ENCODE measurements at regions not wholly inside any gene's neighbourhood (a gene's known extent, or its start where the extent isn't known, plus 50 kb on each side); places are given as distances from the start of the nearest gene placed in this dataset.
A peak's percentile ranks its signal among the peaks of the same experiment; 100 is the strongest.

DNA sequence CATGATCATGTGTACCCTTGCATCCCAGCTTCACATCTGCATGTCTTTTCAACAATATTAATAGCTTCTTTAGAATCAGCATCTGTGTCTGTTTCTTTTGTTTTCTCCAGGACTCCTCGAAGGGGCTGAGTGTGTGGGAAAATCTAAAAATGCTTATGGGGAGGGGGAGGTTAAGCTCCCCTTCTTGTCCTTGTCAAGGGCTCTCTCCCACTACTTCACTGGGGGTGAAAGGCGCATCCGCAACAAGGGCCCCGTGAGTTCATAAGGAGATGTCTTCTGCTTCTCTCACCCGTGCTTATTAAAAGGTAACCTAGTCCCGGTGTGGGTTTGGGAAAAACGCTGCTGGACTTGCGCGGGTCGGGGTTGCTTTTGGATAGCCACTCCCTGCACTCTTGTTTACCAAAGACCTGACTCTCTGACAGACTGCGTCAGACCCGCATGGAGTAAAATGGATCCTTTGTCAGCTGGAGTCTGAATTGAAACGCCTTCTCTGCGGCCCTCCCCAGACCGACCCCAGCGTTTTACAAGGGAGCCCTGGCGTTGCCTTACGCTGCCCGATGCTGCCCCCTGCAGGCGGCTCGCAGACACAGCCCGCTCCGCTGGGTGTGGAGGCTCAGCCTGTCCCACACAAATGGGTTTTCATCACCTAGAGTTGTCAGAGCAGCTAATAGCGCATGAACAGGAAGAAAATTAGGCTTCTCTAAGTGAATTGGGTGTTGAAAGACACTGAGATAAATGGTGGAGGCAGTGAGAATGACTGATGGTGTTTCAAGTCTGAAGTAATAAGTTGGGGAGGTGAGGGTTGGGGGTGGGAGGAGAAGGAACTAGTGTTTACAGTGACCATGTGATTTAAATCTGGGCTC, 53.8 kb downstream of the IER5 start (continued):
- TF ChIP-seq, protein P1, sequence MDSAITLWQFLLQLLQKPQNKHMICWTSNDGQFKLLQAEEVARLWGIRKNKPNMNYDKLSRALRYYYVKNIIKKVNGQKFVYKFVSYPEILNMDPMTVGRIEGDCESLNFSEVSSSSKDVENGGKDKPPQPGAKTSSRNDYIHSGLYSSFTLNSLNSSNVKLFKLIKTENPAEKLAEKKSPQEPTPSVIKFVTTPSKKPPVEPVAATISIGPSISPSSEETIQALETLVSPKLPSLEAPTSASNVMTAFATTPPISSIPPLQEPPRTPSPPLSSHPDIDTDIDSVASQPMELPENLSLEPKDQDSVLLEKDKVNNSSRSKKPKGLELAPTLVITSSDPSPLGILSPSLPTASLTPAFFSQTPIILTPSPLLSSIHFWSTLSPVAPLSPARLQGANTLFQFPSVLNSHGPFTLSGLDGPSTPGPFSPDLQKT (IDR thresholded peaks at IDR 0.05; ENCODE audit: borderline replicate concordance, low read depth, low read length): no peak
- TF ChIP-seq, protein P2, sequence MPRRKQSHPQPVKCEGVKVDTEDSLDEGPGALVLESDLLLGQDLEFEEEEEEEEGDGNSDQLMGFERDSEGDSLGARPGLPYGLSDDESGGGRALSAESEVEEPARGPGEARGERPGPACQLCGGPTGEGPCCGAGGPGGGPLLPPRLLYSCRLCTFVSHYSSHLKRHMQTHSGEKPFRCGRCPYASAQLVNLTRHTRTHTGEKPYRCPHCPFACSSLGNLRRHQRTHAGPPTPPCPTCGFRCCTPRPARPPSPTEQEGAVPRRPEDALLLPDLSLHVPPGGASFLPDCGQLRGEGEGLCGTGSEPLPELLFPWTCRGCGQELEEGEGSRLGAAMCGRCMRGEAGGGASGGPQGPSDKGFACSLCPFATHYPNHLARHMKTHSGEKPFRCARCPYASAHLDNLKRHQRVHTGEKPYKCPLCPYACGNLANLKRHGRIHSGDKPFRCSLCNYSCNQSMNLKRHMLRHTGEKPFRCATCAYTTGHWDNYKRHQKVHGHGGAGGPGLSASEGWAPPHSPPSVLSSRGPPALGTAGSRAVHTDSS (tag by site-specific recombination; IDR thresholded peaks at IDR 0.05): no peak
- TF ChIP-seq KLF10 (tag by site-specific recombination; IDR thresholded peaks at IDR 0.05): no peak; the same call in 1 of the 2 replicates
- TF ChIP-seq BCL11B (tag by site-specific recombination; IDR thresholded peaks at IDR 0.05; ENCODE audit: low read depth): no peak
- TF ChIP-seq, protein P3, sequence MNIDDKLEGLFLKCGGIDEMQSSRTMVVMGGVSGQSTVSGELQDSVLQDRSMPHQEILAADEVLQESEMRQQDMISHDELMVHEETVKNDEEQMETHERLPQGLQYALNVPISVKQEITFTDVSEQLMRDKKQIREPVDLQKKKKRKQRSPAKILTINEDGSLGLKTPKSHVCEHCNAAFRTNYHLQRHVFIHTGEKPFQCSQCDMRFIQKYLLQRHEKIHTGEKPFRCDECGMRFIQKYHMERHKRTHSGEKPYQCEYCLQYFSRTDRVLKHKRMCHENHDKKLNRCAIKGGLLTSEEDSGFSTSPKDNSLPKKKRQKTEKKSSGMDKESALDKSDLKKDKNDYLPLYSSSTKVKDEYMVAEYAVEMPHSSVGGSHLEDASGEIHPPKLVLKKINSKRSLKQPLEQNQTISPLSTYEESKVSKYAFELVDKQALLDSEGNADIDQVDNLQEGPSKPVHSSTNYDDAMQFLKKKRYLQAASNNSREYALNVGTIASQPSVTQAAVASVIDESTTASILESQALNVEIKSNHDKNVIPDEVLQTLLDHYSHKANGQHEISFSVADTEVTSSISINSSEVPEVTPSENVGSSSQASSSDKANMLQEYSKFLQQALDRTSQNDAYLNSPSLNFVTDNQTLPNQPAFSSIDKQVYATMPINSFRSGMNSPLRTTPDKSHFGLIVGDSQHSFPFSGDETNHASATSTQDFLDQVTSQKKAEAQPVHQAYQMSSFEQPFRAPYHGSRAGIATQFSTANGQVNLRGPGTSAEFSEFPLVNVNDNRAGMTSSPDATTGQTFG (tag by site-specific recombination; IDR thresholded peaks at IDR 0.05; ENCODE audit: borderline replicate concordance): no peak
- no peak for TF ChIP-seq SALL2 (tag by site-specific recombination; IDR thresholded peaks at IDR 0.05; ENCODE audit: borderline replicate concordance)
- no peak for TF ChIP-seq ZBTB1 (tag by site-specific recombination; IDR thresholded peaks at IDR 0.05)
- TF ChIP-seq HOXA7 (CRISPR knock-in tag; IDR thresholded peaks at IDR 0.05; ENCODE audit: borderline replicate concordance): no peak
- TF ChIP-seq ZNF10 (tag by site-specific recombination; IDR thresholded peaks at IDR 0.05): no peak
- peak; percentile 94 for TF ChIP-seq ZNF2 (tag by site-specific recombination; IDR thresholded peaks at IDR 0.05)
- no peak for TF ChIP-seq ZNF433 (tag by site-specific recombination; IDR thresholded peaks at IDR 0.05; ENCODE audit: low read depth)
- no peak for TF ChIP-seq RBAK (tag by site-specific recombination; IDR thresholded peaks at IDR 0.05)
- TF ChIP-seq YY1 (tag by site-specific recombination; IDR thresholded peaks at IDR 0.05): peak; percentile 37; the same call in 1 of the 2 replicates
- TF ChIP-seq, protein P4, sequence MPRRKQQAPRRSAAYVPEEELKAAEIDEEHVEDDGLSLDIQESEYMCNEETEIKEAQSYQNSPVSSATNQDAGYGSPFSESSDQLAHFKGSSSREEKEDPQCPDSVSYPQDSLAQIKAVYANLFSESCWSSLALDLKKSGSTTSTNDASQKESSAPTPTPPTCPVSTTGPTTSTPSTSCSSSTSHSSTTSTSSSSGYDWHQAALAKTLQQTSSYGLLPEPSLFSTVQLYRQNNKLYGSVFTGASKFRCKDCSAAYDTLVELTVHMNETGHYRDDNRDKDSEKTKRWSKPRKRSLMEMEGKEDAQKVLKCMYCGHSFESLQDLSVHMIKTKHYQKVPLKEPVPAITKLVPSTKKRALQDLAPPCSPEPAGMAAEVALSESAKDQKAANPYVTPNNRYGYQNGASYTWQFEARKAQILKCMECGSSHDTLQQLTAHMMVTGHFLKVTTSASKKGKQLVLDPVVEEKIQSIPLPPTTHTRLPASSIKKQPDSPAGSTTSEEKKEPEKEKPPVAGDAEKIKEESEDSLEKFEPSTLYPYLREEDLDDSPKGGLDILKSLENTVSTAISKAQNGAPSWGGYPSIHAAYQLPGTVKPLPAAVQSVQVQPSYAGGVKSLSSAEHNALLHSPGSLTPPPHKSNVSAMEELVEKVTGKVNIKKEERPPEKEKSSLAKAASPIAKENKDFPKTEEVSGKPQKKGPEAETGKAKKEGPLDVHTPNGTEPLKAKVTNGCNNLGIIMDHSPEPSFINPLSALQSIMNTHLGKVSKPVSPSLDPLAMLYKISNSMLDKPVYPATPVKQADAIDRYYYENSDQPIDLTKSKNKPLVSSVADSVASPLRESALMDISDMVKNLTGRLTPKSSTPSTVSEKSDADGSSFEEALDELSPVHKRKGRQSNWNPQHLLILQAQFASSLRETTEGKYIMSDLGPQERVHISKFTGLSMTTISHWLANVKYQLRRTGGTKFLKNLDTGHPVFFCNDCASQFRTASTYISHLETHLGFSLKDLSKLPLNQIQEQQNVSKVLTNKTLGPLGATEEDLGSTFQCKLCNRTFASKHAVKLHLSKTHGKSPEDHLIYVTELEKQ (tag by site-specific recombination; IDR thresholded peaks at IDR 0.05; ENCODE audit: borderline replicate concordance): no peak
- peak; percentile 41 for TF ChIP-seq SP2 (tag by site-specific recombination; IDR thresholded peaks at IDR 0.05)
- TF ChIP-seq ZNF239 (tag by site-specific recombination; IDR thresholded peaks at IDR 0.05): no peak
- TF ChIP-seq, protein P5, sequence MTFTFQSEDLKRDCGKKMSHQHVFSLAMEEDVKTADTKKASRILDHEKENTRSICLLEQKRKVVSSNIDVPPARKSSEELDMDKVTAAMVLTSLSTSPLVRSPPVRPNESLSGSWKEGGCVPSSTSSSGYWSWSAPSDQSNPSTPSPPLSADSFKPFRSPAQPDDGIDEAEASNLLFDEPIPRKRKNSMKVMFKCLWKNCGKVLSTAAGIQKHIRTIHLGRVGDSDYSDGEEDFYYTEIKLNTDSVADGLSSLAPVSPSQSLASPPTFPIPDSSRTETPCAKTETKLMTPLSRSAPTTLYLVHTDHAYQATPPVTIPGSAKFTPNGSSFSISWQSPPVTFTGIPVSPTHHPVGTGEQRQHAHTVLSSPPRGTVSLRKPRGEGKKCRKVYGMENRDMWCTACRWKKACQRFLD (tag by site-specific recombination; IDR thresholded peaks at IDR 0.05): no peak
- TF ChIP-seq, protein P6, sequence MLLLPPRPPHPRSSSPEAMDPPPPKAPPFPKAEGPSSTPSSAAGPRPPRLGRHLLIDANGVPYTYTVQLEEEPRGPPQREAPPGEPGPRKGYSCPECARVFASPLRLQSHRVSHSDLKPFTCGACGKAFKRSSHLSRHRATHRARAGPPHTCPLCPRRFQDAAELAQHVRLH (tag by site-specific recombination; IDR thresholded peaks at IDR 0.05): no peak
- TF ChIP-seq EGR2 (tag by site-specific recombination; IDR thresholded peaks at IDR 0.05; ENCODE audit: low read depth): peak; percentile 26; the same call in 1 of the 2 replicates
- no peak for TF ChIP-seq ZNF585B (tag by site-specific recombination; IDR thresholded peaks at IDR 0.05)
- no peak for TF ChIP-seq OVOL3 (tag by site-specific recombination; IDR thresholded peaks at IDR 0.05)
- TF ChIP-seq ZXDB (tag by site-specific recombination; IDR thresholded peaks at IDR 0.05): peak; percentile 19; the same call in 1 of the 2 replicates
- TF ChIP-seq, protein P7, sequence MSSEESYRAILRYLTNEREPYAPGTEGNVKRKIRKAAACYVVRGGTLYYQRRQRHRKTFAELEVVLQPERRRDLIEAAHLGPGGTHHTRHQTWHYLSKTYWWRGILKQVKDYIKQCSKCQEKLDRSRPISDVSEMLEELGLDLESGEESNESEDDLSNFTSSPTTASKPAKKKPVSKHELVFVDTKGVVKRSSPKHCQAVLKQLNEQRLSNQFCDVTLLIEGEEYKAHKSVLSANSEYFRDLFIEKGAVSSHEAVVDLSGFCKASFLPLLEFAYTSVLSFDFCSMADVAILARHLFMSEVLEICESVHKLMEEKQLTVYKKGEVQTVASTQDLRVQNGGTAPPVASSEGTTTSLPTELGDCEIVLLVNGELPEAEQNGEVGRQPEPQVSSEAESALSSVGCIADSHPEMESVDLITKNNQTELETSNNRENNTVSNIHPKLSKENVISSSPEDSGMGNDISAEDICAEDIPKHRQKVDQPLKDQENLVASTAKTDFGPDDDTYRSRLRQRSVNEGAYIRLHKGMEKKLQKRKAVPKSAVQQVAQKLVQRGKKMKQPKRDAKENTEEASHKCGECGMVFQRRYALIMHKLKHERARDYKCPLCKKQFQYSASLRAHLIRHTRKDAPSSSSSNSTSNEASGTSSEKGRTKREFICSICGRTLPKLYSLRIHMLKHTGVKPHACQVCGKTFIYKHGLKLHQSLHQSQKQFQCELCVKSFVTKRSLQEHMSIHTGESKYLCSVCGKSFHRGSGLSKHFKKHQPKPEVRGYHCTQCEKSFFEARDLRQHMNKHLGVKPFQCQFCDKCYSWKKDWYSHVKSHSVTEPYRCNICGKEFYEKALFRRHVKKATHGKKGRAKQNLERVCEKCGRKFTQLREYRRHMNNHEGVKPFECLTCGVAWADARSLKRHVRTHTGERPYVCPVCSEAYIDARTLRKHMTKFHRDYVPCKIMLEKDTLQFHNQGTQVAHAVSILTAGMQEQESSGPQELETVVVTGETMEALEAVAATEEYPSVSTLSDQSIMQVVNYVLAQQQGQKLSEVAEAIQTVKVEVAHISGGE (tag by site-specific recombination; conservative IDR thresholded peaks at IDR 0.05; ENCODE audit: low read depth): no peak
- peak; percentile 72 for TF ChIP-seq ZIC2 (tag by site-specific recombination; IDR thresholded peaks at IDR 0.05)
- no peak for TF ChIP-seq MEIS1 (CRISPR knock-in tag; IDR thresholded peaks at IDR 0.05; ENCODE audit: borderline replicate concordance)
